ENCODE measurements at regions not wholly inside any gene's neighbourhood (a gene's known extent, or its start where the extent isn't known, plus 50 kb on each side); places are given as distances from the start of the nearest gene placed in this dataset.

GRCh38 chr16:86244936-86245335 lies 265.4 kb upstream of the FOXF1 start:
- intact Hi-C loops (cut with DNase I): no loop called here
- Histone ChIP-seq H3K4me1 (no peaks in the 10 kb centered on the region), H3K36me3 (no peaks in the 10 kb centered on the region), H3K4me3 (no peak overlapping the region), H3K27ac (no peak overlapping the region), H3K9me3 (no peaks in the 10 kb centered on the region), H3K27me3 (no peaks in the 10 kb centered on the region)
- no peak for TF ChIP-seq POLR2A (IDR thresholded peaks at IDR 0.05)
- TF ChIP-seq CTCF (IDR thresholded peaks at IDR 0.05): no peak
- DNase-seq: no peak
- no peak for ATAC-seq
- WGBS (ENCODE audit: insufficient coverage, low coverage, low lambda C conversion rate, missing lambda C conversion rate): 60% methylated on average over 1 of the region's 3 CpGs

GRCh38 chr16:86245351-86245750 lies 265.0 kb upstream of the FOXF1 start:
- no peaks in the 10 kb centered on the region for H3K4me1 ChIP-seq
- H3K9me3 ChIP-seq: no peaks in the 10 kb centered on the region
- DNase-seq (no peak), ATAC-seq (no peak)
- no peaks in the 10 kb centered on the region for H3K27me3 ChIP-seq
- 45% methylated on average over 2 of the region's 7 CpGs for WGBS (ENCODE audit: insufficient coverage, low coverage, low lambda C conversion rate, missing lambda C conversion rate)
- no peak overlapping the region for H3K27ac ChIP-seq
- intact Hi-C loops (cut with DNase I): no loop called here
- H3K4me3 ChIP-seq: no peak overlapping the region
- TF ChIP-seq POLR2A (IDR thresholded peaks at IDR 0.05) (no peak), CTCF (IDR thresholded peaks at IDR 0.05) (no peak)
- H3K36me3 ChIP-seq: no peaks in the 10 kb centered on the region

DNA sequence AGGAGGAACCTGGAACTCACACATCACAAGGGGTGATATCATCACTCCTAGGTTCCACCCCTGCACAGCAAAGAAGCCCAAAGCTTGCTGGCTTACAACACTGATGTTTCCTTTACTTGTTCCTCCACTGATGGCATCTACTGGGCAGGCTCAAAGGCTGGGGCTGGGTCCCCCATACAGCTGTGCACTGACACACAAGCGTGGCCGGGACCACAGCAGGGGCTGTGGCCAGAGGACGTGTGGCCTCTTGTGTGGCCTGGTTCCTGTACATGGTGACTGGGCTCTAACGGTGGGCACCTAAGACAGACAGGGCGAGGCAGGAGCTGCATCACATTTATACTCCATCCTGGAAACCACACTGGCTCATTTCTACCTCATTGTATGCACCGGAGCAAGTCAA lies 264.4 kb upstream of the FOXF1 start:
- Histone ChIP-seq H3K9me3 (no peaks in the 10 kb centered on the region), H3K4me3 (no peak overlapping the region), H3K27me3 (no peaks in the 10 kb centered on the region), H3K4me1 (no peaks in the 10 kb centered on the region), H3K36me3 (no peaks in the 10 kb centered on the region), H3K27ac (no peak overlapping the region)
- ATAC-seq (no peak), DNase-seq (no peak)
- no peak for TF ChIP-seq POLR2A (IDR thresholded peaks at IDR 0.05)
- TF ChIP-seq CTCF (IDR thresholded peaks at IDR 0.05): no peak
- 60% methylated on average over 1 of the region's 6 CpGs for WGBS (ENCODE audit: insufficient coverage, low coverage, low lambda C conversion rate, missing lambda C conversion rate)
- intact Hi-C loops (cut with DNase I): no loop called here

DNA sequence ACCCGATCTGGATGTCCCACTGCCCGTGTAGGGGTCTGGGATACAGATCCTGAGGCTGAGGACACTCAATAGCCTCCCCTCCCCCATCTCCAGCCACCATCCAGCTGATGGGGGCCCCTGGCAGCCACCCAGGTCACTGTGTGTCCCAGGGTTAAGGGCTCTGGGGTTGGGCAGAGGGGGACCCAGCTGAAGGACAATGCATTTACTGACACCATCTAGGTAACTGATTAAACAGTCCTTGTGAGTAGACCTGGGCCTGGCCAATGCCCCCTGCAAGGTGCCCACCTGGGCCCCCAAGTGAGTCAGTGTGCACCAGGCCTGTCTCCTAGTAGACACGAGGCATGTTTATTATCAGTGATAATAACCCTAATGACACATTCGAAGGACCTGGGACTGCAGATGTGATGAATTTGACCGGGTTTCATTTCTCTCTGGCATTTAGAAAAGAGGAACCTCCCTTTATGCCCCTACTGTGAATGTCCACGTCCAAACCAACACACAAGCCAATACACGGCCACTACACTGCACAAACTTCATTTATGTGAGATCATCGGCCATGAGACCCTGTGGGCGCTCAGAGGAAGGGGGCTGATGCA lies 261.9 kb upstream of the FOXF1 start:
- WGBS (ENCODE audit: insufficient coverage, low coverage, low lambda C conversion rate, missing lambda C conversion rate): 54% methylated on average over 5 of the region's 9 CpGs

More for the DNA sequence above, 261.9 kb upstream of the FOXF1 start:
- Histone ChIP-seq H3K4me1 (no peaks in the 10 kb centered on the region), H3K9me3 (no peaks in the 10 kb centered on the region), H3K36me3 (no peaks in the 10 kb centered on the region), H3K27me3 (no peaks in the 10 kb centered on the region), H3K27ac (no peak overlapping the region), H3K4me3 (no peak overlapping the region)
- ATAC-seq: no peak
- intact Hi-C loops (cut with DNase I): no loop called here
- DNase-seq: no peak
- no peak for TF ChIP-seq CTCF (IDR thresholded peaks at IDR 0.05)
- no peak for TF ChIP-seq POLR2A (IDR thresholded peaks at IDR 0.05)
